Right lobe of liver (tissue), 4 donors: ENCODE measurements at regions not wholly inside any gene's neighbourhood (a gene's known extent, or its start where the extent isn't known, plus 50 kb on each side); places are given as distances from the start of the nearest gene placed in this dataset.

Source experiments
- POLR2A ChIP-seq: fragments of 450-650 bp; IDR thresholded peaks from one replicate; pipeline ENCODE4 v1.6.1; 2017; ENCODE audit warnings: antibody characterized with exemption, mild to moderate bottlenecking
- TF ChIP-seq, protein P1 (sequence below), 4 donors: fragments of 200-600 bp in 3 of 4; fragments of 450-650 bp in 1 of 4; IDR thresholded peaks; one replicate each; pipeline versions ENCODE4 v1.5.1 to v1.8.0; 2016 to 2022; ENCODE audit warnings: antibody characterized with exemption in 4 of 4, mild to moderate bottlenecking in 2 of 4
- donor health status: DM: no; HTN: no; CAD: no.
- donor health status: DM: no; HTN: no; CAD: no.
- donor health status: DM: no; HTN: yes; CAD: no.

DNA sequence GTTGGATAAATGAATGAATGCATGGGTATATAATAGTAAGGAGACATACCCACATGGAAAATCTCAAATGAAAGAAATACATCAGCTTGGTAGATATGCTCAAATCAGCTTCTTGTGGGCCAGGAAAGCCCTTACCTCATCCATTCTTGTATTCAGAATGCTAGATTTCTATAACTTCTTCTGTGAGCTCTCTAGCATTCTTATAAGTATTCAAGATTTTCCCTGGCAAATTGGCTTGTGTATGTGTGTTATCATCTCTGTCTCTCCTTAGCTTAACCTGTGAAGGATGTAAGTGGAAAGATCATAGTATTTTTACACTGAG lies 100.8 kb downstream of the OR2B2 start:
- TF ChIP-seq, protein P1, sequence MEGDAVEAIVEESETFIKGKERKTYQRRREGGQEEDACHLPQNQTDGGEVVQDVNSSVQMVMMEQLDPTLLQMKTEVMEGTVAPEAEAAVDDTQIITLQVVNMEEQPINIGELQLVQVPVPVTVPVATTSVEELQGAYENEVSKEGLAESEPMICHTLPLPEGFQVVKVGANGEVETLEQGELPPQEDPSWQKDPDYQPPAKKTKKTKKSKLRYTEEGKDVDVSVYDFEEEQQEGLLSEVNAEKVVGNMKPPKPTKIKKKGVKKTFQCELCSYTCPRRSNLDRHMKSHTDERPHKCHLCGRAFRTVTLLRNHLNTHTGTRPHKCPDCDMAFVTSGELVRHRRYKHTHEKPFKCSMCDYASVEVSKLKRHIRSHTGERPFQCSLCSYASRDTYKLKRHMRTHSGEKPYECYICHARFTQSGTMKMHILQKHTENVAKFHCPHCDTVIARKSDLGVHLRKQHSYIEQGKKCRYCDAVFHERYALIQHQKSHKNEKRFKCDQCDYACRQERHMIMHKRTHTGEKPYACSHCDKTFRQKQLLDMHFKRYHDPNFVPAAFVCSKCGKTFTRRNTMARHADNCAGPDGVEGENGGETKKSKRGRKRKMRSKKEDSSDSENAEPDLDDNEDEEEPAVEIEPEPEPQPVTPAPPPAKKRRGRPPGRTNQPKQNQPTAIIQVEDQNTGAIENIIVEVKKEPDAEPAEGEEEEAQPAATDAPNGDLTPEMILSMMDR (IDR thresholded peaks at IDR 0.05), result no peak
- TF ChIP-seq POLR2A, result no peak
